T-helper 9 cell (primary cell): ENCODE measurements at regions not wholly inside any gene's neighbourhood (a gene's known extent, or its start where the extent isn't known, plus 50 kb on each side); places are given as distances from the start of the nearest gene placed in this dataset.

Experiments
- DNase-seq: peaks from one replicate; pipeline ENCODE4 v3.0.0-alpha.2; 2020

- no peak for DNase-seq
Measured at GRCh38 chr12:63318313-63318712, 167.3 kb upstream of the AVPR1A start.

DNA sequence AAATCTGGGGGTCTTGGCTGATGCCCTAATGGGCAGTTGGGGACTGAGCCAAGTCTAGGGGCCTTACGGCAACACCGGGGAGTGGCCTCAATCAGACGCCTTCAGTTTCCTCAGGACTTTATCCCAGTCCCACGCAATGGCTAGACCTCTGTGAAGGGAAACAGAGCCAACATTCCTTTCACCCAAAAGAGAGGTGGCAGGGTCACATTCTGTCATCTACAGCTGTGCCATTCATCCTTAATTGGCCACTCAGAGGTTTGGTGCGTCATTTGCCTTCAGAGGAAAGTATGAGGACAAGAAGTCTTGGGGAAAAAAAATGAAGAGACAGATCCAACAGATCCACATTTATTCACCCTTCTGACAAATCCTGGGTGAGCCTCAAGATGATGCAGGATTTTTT, 166.9 kb upstream of the AVPR1A start:
- DNase-seq = no peak

- DNase-seq = no peak
Measured at GRCh38 chr12:63317286-63317846, 166.4 kb upstream of the AVPR1A start.

- no peak for DNase-seq
Measured at GRCh38 chr12:63313139-63313538, 162.1 kb upstream of the AVPR1A start.

- DNase-seq = no peak
Measured at GRCh38 chr12:63308671-63309070, 157.7 kb upstream of the AVPR1A start.

DNA sequence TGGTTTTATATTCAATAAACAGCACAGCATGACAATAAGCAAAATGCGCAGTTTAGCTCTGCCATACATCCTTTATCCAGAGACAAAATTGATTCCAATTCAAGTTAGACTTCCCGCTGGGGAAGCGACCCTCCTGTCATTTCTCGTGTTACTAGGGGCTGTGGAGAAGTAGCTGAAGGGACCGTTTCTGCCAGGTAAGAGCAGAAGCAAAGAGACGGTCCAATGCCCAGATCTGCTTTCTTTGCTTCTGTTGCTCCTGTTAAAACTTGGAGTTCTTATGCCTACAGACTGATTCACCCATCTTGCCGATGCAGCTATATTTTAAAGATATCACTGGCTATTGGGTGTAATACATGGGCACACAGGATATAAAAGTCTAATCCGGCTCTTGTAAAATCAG, 156.8 kb upstream of the AVPR1A start:
- no peak for DNase-seq

GRCh38 chr12:63305901-63306875, 155.2 kb upstream of the AVPR1A start:
- no peak for DNase-seq

DNA sequence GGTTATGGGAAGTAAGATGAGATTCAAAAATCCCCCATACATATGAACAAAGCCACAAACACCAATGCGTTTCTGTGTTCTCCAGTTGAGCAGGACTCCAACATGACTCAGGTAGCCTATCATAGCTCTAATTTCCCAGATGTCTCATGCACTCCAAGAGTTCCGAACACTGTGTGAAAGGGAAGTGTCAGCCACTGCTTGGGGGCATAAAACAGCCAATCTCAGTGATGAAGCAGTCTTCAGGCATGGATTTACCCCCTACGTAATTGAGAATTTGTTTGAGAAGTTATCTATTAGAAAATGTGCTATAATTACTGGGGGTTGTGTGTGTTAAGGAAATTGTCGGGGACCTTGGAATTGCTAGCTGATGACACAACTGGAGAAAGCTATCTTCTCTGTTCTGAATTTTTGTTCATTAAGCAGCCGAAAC, 153.9 kb upstream of the AVPR1A start:
- DNase-seq = no peak

DNA sequence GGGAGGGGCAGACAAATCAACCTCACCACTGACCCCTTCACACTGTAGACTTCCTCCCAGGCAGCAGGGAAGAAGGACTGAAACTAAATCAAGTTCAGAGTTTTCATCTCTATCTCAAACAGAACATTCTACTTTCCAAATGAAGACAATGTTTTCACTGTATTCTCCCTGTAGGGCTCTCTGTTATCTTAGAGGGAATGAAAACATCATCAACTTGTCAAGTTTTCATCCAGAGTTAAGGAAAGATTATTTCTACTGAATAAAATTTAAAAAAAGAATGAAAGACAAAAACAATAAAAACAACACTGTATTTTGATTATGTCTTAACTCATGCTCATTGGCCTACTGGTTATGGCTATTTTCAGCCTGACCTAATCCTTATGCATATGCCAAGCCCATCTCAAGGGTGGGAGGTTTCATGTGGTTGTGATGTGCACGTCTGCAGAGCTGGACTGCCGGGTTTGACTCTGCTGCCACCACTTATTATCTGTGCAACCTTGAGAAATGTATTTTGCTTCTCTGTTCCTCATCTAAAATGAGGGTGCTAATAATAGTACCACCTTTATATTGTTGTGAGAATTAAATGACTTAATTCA, 152.0 kb upstream of the AVPR1A start:
- no peak for DNase-seq

GRCh38 chr12:63302269-63302940, 151.4 kb upstream of the AVPR1A start:
- DNase-seq = no peak

DNA sequence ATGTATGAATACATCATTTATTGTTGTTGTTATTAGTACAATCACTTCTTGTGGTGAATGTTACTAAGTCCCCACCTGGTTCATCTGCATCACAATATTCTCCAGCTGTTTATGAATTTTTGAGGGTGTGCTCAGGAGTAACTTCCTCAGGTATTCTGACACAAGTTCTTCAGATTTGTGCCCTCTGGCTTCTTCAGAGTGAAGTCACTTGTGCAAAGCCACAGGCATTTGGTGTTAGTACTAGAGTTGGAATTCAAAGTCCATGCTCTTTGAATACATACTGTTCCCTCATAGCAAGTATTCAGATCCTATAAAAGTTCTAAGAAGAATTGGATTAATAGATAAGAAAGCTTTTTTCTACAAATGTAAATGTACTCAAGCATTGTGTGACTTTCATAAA, 150.3 kb upstream of the AVPR1A start:
- DNase-seq = no peak

- no peak for DNase-seq
Measured at GRCh38 chr12:63298386-63298930, 147.5 kb upstream of the AVPR1A start.

- DNase-seq = no peak
Measured at GRCh38 chr12:63294327-63294632, 143.3 kb upstream of the AVPR1A start.

- DNase-seq = no peak
Measured at GRCh38 chr12:63292471-63293221, 141.6 kb upstream of the AVPR1A start.

- DNase-seq = no peak
Measured at GRCh38 chr12:63276537-63277365, 125.8 kb upstream of the AVPR1A start.

DNA sequence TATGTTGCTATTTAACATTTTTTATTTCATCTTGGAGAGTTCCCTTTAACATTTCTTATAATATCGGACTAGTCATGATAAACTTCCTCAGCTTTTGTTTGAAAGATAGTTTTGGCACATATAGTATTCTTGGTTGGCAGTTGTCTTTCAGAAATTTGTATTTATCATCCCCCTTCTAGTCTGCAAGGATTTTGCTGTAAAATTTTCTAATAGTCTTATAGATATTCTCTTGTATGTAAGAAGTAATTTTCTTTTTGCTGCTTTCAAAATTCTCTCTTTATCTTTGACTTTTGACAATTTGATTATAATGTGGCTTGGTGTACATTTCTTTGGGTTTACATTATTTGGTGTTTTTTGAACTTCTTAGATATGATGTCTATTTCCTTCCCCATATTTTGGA, 116.0 kb upstream of the AVPR1A start:
- DNase-seq = no peak

GRCh38 chr12:63264629-63265028, 113.6 kb upstream of the AVPR1A start:
- DNase-seq = no peak

DNA sequence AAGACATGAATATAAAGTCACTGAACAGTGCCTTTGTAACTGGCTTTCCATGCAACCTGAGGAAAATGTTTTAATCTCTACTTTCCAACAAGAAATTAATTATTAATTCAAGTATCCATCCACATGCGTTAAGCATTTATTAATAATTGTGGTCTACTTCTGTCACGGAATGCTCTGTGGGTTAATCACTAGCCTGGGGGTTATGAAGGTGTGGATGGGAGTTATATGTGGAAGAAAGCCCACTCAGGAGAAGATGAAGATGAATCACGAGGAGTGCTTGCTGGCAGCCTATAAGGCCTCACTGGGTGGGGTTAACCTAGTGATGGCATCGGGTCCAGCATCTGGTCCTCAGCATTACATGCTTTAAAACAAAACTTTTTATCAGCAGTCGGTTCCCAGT, 99.5 kb upstream of the AVPR1A start:
- no peak for DNase-seq

GRCh38 chr12:63238892-63239291, 87.9 kb upstream of the AVPR1A start:
- no peak for DNase-seq

GRCh38 chr12:63232896-63233295, 81.9 kb upstream of the AVPR1A start:
- no peak for DNase-seq

GRCh38 chr12:63228853-63229252, 77.9 kb upstream of the AVPR1A start:
- DNase-seq = no peak
